HCEC 1CT (cell line): ENCODE measurements at regions not wholly inside any gene's neighbourhood (a gene's known extent, or its start where the extent isn't known, plus 50 kb on each side); places are given as distances from the start of the nearest gene placed in this dataset.
A peak's percentile ranks its signal among the peaks of the same experiment; 100 is the strongest.

Experiments used
- DNase-seq: peaks from one replicate; pipeline ENCODE4 v3.0.0-alpha.2; 2017

DNA sequence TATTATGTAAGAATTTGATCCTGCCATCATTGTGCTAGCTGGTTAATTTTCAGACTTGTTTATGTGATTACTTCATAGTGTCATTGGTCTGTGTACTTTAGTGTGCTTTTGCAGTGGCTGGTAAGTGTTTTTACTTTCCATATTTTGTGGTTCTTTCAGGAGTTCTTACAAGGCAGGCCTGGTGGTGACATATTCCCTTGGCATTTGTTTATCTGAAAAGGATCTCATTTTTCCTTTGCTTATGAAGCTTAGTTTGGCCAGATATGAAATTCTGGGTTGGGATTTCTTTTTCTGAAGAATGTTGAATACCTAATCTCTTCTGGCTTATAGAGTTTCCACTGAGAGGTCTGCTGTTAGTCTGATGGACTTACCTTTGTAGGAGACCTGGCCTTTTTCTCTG is 72.8 kb upstream of the MC4R start:
- DNase-seq: no peak

DNA sequence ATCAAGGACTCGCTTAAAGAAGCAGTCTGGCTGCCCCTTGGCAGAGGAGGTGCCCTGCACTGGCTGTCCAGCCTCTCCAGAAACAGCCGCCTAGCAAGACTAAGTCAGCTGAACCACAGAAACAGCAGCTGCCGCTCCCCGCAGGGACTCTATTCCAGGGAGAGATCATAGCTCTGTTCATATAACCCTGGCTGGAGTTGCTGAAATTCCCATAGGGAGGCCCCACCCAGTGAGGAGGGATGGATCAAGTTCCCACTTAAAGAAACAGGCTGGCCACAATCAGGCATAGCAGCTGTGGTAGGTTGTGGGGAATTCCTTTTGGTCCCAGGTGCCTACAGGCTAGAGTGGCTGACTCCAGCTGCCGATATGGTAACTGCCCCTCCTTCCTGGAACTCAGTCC is 74.2 kb upstream of the MC4R start:
- DNase-seq: no peak

DNA sequence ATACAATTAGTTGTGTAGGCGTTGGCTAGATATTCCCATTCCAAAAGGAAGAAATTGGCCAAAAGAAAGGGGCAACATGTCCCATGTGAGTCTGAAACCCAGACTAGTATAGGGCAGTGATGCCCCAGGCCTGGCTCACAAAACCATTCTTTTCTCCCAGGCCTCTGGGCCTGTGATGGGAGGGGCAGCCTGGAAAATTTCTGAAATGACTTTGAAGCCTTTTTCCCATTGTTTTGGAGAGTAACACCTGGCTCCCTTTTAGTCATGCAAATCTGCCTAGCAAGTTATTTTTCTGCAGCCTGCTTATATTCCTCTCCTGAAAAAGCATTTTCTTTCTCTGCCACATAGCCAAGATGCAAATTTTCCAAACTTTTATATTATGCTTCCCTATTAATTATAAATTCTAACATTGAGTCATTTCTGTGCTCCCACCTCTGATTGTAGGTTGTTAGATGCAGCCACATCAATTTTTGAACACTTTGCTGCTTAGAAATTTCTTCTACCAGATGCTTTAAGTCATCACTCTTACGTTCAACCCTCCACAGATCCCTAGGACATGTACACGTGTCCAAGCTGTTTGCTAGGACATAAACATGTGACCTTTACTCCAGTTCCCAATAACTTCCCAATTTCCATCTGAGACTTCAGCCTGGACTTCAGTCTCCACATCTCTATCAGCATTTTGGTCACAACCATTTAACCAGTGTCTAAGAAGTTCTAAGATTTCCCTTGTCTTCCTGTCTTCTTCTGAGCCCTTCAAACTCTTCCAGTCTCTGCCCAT is 76.1 kb upstream of the MC4R start:
- DNase-seq: no peak

DNA sequence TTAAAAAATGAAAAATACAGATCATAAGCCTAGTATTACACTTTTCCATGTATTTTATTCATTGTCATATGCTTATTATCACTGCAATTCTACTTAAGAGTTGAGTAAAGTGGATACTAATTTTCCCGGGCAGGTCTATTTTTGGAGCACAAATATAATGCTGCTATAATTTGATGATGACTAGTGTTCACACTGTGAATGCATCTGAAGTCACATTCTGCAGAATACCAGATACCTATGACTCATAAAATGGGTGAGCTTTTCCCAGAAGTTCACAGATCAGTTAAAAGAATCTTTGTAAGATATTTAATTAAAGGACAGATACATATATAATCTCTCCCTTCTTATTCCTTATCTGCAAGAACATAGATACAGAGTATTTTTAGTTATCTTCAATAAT is 79.8 kb upstream of the MC4R start:
- no peak for DNase-seq

DNA sequence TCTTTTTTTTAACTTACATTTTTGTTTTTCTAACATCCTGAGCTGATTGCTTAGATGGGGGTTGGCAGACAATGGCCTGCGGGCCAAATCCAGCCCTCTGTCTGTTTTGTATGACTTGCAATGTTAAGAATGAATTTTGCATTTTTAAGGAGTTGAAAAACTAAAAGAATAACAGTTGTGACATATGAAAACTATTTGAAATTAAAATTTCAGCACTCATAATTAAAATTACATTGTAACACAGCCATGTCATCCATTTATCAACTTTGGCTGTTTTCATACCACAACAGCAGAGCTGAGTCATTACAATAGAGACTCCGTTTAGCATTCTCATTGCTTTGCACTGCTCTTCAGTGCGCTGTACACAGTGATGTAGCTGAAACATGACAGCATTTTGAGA is 94.1 kb upstream of the MC4R start:
- DNase-seq: no peak

DNA sequence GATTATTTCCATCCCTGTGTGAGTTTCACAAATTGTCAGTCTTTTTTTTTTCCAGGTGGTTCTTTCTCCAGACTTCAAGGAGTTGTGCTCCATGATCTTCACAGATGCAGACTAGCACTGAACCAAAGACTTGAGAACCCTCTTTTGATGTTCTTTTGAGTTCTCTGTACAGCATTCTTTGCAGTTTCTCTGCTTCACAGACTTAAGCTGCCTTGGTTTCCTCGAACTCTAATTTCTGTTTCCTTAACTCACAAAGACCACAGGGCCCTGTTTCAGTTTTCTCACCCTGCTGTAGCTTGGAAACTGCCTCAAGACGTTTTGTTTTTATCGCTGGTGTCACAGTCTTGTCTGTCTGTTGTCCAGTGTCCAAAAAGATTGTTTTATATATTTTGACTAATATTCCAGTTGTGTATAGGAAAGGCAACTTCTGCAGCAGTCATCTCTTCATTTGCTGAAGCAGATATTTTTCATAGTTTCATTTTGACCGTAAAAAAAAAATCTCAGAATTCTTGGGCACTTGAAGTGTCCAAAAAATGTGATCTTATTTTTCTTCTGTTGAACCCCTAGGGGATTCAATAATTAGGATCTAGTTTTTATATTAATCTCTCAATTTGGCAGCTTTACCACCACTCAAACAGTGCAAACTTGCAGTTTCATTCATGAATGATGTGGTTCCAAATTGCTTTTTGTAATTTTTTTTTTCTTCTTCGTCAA is 97.0 kb upstream of the MC4R start:
- no peak for DNase-seq

DNA sequence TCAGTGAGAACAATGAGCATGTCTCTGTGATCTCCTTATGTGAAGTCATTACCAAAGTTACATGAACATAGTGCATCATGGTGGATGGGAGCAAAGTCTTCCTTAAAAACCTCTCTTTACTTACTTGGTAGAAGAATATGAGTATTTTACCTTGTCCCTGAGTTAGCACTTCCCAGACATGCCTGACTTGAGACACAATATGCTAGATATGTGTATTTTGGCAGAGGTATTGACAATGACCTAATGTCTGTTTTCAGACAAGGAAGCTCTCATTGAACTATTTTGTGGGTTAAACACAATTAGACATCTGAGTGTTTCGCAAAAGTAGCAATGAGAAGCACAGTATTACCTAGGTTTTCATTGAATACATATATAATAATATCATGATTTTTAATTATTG is 99.1 kb upstream of the MC4R start:
- DNase-seq: no peak

DNA sequence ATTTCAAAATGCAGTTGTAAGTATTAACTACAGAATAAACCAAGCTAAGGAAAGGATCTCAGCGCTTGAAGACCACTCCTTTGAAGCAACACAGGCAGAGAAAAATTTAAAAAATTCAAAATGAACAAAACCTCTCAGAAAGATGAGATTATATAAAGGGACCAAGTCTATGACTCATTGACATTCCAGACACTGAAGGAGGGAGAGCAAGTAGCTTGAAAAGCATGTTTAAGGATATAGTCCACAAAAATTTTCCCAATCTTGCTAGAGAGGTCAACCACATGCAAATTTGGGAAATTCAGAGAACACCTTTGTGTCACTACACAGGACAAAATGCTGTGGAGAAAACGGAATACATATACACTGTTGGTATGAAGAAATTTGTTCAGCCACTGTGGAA is 112.6 kb upstream of the MC4R start:
- no peak for DNase-seq

DNA sequence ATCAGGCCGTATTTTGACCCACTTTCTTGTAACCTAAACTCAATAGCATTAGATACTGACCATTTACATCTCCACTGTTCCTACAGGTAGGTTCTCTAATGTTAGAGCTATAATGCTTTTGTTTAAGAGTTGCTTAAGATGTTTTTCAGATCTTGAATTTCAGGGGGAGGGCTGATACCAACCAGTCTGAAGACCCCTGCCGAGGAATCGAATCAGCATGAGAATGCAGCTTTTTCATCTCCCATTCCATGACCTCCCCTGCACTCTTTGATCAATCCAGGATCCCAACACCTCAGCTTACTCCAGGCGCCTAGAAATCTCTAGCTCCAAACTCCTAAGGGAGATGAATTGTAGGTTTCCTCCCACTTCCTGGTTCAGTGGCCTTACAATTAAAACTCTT is 120.5 kb upstream of the MC4R start:
- no peak for DNase-seq

DNA sequence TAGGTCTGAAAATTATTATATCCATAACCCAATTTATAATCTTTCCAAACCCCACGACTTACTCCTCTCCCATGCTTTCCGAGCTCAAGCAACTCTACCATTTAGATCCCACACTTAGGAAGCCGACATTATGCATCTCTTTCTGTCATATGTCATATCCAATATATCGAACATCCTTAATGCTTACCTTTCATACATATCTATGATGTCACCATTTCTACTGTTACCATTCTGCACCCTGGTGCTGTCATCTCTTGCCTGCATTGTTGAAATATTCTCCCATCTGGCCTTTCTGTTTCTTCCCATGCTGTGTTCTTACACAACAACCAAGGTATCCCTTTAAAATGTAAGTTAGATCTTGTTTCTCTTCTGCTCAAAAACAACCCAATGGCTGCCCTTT is 127.1 kb upstream of the MC4R start:
- no peak for DNase-seq

DNA sequence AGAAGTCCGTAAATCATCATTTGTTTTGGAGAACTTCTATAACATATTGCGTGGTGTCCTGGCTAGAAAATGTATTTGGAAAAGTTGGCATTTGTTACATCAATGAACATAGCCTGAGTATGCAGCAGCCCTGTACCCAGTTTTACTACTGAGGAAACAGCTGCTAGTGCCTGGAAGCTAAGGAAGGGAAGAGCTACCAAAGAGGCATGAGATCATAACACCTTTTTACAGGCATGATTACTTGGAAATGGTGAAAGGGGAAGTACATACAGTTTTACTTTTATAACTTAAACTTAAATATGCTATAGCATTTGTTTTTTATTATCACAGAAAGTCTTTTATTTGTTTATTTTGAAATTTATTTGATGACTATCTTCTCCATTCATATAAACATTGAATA is 128.4 kb upstream of the MC4R start:
- DNase-seq: no peak

DNA sequence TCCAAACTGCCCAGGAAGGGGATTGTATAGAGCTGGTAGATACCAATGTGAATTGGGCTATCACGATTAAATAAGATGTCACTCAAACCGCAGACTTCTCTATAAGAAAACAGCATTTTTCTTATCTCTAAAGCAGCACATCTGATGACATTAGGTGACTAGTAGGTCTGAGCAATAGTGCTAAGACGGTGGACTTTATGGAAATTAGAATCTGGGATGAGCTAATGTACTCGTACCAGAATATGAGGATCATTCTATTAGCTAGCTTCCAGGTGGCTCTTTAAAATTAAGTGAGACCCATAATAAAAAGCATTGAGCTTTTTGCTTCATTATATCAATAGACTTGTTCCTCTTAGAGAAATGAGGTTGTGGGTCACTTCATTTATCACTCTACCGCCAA is 130.0 kb upstream of the MC4R start:
- DNase-seq: no peak

DNA sequence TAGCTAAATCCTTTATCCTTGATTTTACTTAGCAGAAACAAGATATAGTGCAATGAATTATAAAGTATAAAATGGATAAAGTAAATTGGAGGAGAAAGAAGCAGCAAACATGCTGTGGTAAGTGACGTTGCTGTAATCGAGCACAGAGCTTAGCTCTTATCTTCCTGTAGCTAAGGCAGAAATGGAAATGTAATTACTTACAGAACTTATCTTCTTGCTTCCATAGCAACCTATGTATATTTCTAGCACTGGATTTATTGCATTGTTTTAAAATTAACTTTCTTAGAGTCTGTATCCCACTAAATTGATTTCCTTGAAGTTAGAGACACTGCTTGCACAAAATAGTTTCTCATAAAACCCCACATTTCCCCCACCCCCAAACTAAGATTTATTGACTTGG is 130.6 kb upstream of the MC4R start:
- no peak for DNase-seq

DNA sequence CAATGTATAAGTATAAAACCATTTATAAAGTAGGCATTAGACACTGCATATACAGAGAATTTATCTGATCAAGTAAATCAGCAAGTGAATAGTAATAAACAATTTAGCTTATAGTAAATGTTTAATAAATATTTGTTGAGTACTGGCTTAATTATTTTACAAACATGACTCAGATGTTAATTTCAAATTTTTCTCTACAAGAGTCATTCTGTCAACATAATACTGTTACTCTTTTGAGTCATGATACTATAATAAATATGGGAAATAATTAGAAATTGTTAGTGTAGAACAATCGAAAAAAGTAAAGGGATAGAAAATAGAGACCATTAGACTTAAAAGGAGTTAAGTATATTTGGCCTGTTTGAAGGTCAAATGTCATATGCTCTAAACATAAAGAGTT is 133.6 kb upstream of the MC4R start:
- no peak for DNase-seq

DNA sequence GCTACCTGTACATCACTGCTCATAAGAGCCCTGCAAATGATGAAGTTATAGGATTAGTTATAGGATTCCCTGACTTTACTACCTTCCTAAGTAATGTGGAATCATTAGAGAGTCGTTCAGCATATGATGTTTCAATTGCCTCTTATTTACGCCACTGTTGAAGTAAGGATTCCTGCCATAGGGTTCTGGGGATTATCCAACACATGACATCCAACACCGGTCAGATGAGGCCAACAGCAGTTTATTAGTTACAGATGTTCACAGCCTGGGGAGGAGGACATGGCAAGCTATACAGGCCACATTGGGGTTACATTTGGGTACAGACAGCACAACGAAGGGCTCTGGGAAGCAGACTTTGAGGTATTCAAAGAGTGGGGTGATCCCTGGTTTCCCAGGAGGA is 134.1 kb upstream of the MC4R start:
- DNase-seq: no peak

DNA sequence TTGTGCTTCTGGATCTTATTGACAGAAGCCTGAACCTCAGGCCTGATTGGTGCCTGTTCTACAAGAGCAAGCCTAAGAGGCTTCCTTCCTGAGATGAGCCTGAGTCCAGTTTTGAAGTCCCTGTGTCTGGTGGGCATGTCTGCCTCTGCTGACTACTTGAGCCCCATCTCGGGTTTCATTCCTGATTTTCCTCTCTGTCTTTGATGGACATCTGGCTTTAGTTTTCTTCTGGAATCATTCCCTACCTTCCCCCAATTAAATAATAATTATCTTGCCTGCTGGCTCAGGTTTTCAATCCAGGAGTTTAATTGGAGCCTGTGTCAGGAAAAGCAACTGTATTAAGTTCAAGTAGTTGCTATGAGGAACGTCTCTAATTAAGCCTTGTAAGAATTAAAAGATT is 135.5 kb upstream of the MC4R start:
- no peak for DNase-seq

DNA sequence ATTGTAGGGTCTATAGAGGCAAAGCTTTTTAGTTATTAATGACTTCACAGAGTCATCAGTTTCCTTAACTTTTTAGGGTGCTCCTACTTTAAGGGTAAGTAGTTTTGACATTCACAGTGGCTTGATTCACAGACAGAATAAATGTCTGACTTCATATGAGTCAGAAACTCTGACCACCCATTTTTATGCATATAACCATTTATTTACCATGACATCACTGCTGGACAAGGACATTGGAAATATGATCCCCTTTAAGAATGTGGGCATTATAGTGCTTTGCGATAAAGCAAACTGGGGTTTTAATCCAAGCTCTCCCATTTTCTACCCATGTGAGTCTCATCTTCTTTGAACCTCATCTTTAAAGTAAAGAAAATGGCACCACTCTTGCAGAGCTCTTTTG is 162.0 kb upstream of the MC4R start:
- DNase-seq: peak; percentile 21

DNA sequence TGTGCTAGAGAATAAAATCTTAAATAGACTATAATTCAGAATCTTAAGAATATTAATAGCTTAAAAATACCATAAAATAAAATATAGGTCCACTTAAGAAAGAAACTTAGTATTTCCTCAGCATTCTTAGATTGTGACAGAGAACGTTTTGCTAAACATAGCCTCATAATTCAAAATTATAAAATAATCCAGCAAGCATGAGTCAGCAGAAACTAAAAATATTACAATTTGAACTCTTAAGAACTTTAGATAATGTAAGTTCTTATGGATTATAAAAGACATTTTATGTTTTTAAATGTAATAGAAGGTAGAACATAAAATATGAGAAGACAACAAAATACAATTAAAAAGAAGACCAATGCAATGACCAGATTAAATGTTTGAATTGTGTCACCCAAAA is 164.5 kb upstream of the MC4R start:
- no peak for DNase-seq

DNA sequence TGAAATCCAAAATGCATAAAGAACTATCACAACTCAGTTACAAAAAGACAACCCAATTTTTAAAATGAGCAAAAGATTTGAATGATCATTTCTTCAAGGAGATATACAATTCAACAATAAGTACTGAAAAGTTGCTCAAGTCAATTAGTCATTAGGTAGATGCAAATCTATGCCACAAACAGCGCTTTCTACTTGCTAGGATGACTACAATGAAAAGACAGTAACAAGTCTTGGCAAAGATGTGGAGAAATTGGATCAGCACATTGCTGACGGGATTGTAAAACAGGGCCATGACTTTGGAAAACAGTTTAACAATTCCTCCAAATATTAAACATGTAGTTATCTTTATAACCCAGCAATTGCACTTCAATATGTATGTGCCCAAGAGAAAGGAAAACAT is 166.3 kb upstream of the MC4R start:
- no peak for DNase-seq

DNA sequence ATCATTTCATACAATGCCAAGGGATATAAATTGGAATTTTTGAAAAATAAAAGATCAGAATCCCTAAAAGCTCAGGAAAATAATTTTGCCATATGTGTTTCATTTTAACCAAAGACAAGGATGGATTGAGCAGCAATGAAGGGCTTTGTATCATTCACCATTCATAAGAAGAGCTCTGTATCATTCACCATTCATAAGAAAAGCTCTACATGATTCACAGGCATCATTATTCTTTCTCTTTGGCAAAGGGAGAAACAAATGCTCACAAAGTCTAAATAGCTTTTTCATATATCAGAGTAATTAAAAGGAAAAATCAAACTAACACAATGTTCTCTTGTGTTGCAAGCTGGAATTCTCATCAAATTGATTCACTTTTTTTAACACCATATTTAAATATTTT is 169.1 kb upstream of the MC4R start:
- no peak for DNase-seq

DNA sequence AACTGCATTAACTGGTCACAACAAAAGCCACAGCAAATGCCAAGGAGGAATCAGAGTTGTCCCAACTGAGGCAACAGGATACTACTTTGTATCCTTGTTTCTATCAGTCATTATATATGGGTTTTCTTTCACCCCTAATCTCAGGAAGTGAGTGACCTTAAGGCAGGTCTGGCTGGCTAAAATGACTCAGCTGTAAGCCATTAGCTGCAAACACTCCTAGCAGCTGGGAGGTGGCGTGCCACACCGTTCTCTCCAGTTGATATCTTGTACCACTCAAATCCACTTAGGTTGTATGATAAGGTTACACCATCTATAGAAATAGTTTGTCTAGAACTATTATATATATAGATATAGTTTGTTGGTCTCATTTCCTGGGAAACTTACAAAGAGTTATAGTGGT is 171.1 kb upstream of the MC4R start:
- DNase-seq: no peak

DNA sequence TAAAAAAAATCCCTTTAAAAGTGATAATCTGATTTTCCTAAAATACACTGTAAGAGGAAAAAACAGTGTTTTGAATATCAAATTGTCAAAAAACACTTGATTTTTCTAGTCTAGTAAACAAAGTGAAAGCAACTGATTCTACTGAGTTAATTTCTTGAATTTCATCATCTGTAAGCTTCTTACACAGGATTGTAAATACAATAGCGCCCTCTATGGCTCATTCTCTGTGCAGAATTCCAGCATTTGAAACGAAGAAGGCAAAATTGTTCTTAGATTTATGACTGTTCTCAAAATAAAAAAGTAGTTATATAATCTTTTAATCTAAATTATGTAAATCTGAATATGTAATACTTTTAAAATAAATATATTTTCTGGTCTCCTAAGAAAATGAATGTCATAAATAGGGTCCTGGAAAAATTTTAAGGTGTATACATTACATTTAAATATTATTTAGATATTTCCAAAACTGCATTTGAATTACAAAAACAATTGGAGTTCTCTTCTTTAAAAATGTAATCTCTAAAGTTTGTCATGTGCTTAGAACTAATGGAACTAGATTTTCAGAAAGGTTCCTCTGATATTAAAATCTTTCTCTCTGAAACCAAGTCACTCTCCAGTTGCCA is 176.9 kb upstream of the MC4R start:
- DNase-seq: peak; percentile 59

DNA sequence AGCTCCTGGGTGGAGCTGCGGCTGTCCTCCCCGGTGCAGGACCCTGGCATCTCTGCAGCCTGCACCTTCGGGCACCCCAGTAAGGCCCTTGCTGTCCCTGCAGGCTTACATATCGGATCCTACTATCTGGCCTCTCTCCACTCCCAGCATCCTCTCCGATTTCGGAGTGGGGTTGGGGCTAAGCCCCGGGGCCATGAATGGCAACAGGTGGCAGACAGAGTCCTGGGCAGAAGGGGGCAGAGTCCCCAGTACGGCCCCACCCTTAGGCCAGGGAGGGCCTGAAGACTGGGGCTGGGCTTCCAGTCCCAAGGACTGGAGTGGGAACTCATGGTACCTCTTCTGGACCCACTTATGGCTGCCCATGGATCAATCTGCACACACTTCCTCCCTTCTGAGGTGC is 180.4 kb upstream of the MC4R start:
- DNase-seq: no peak

DNA sequence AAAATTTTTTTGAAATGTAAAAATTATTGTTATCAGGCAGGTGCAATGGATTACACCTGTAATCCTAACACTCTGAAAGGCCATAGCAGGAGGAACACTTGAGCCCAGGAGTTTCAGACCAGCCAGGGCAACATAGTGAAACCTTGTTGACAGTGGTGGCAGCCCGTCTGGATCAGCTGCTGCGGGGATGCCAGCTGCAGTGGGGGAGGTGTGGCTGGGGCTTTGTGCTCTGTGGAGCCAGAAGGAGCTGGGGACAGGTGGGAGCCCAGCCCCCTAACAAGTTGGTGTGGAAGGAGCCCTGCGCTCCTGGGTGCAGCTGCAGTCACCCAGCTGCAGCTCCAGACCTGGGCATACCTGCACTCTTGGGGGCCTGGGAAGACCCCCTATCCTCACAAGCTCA is 182.4 kb upstream of the MC4R start:
- no peak for DNase-seq

DNA sequence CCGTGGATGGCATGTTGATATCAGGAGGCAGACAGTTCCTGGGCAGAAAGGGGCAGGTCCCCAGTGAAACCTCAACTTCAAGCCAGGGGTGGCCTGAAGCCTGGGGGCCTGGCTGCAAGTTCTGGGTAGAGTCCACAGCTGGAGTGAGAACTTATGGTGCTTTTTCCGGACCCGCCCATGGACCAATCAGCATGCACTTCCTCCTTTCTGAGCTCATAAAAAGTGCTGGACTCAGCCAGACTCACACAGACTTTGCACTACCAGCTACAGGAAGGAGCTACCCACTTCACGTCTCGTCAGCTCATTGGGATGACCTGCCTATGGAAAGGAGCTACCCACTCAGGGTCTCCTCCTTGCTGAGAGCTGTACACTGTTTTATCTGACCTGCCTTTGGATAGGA is 183.1 kb upstream of the MC4R start:
- no peak for DNase-seq
